ENCODE measurements at regions not wholly inside any gene's neighbourhood (a gene's known extent, or its start where the extent isn't known, plus 50 kb on each side); places are given as distances from the start of the nearest gene placed in this dataset.

- Histone ChIP-seq H3K23me2 (ENCODE audit: low read depth, low read length) (no peaks in the 10 kb centered on the region), H2BK15ac (ENCODE audit: low read length) (no peak overlapping the region), H3K9me3 (ENCODE audit: insufficient read depth in 2 of 2, low read depth in 1 of 2, low read length in 1 of 2) (no peaks in the 10 kb centered on the region), H2BK5ac (ENCODE audit: low read depth, low read length) (no peak overlapping the region), H3K18ac (ENCODE audit: extremely low read depth, low read length) (no peak overlapping the region), H3K79me1 (ENCODE audit: low read depth, low read length) (no peaks in the 10 kb centered on the region), H2BK12ac (ENCODE audit: low read depth, low read length) (no peak overlapping the region), H2BK20ac (ENCODE audit: low read length) (no peak overlapping the region), H2BK120ac (replicated peaks; ENCODE audit: low read depth, low read length) (no peak overlapping the region), H3K27me3 (replicated peaks in 1 of 4; ENCODE audit: control insufficient read depth in 3 of 4, extremely low read depth in 1 of 4, insufficient read depth in 3 of 4, low read length in 3 of 4) (no peaks in the 10 kb centered on the region), H3K14ac (ENCODE audit: insufficient read length) (no peak overlapping the region), H3K36me3 (ENCODE audit: control insufficient read depth in 2 of 4, insufficient read depth in 4 of 4, low read length in 3 of 4) (no peaks in the 10 kb centered on the region), H3K4me2 (ENCODE audit: insufficient read depth in 1 of 2, low read depth in 2 of 2, low read length in 2 of 2) (no peak overlapping the region), H3K4me3 (ENCODE audit: extremely low read depth in 1 of 4, insufficient read depth in 2 of 4, low read depth in 3 of 4, low read length in 4 of 4) (no peak overlapping the region), H4K8ac (ENCODE audit: extremely low read depth, insufficient read depth, low read length) (no peak overlapping the region), H4K20me1 (replicated peaks in 1 of 2; ENCODE audit: control insufficient read depth in 1 of 2, insufficient read depth in 2 of 2, low read length in 2 of 2) (no peaks in the 10 kb centered on the region), H2AFZ (ENCODE audit: low read length) (no peak overlapping the region), H2AK5ac (ENCODE audit: low read depth, low read length) (no peak overlapping the region), H3K79me2 (ENCODE audit: control insufficient read depth in 1 of 2, insufficient read depth in 2 of 2, low read length in 2 of 2) (no peaks in the 10 kb centered on the region), H3K4me1 (replicated peaks in 1 of 4; ENCODE audit: control insufficient read depth in 3 of 4, insufficient read depth in 4 of 4, low read length in 3 of 4) (no peaks in the 10 kb centered on the region), H3K56ac (replicated peaks; ENCODE audit: insufficient read length, low read depth, low read length) (no peak overlapping the region), H3K23ac (ENCODE audit: insufficient read length) (no peak overlapping the region), H4K5ac (ENCODE audit: insufficient read length, low read depth, low read length) (no peak overlapping the region), H4K91ac (replicated peaks; ENCODE audit: insufficient read length, low read length) (no peak overlapping the region), H3K9ac (replicated peaks in 1 of 4; ENCODE audit: extremely low read depth in 1 of 4, low read depth in 3 of 4, low read length in 3 of 4) (no peak overlapping the region), H3K27ac (ENCODE audit: low read depth, low read length) (no peak overlapping the region), H3K4ac (replicated peaks; ENCODE audit: insufficient read length, low read depth, low read length) (no peak overlapping the region)
- POLR2A ChIA-PET (ENCODE audit: partially characterized antibody) = interaction anchor here (0.7 kb wide), 1 partner anchor 21 kb away, joined by 3 read pairs; no protein-coding TSS in a partner anchor
- 83% methylated on average over 18 of the region's 18 CpGs; no CpG with 5 or more reads in 1 of the 2 experiments for WGBS, 2 experiments (ENCODE audit: extremely low coverage in 1 of 2, insufficient coverage in 1 of 2, insufficient read length in 1 of 2, insufficient replicate concordance in 2 of 2, low coverage in 1 of 2, low lambda C conversion rate in 2 of 2, missing lambda C conversion rate in 1 of 2)
- DNase-seq (ENCODE audit: low read depth in 1 of 2, low spot score in 2 of 2) (no peak), FAIRE-seq (no peak)
- no peak for TF ChIP-seq GABPA (IDR thresholded peaks at IDR 0.05; ENCODE audit: borderline replicate concordance, insufficient read depth, low read length)
- no peak for TF ChIP-seq RFX5 (IDR thresholded peaks at IDR 0.05; ENCODE audit: borderline replicate concordance, low read depth, low read length)
- TF ChIP-seq MAX (IDR thresholded peaks at IDR 0.05) = no peak
- no peak for TF ChIP-seq FOSL1 (IDR thresholded peaks at IDR 0.05; ENCODE audit: insufficient read depth, low read depth, low read length)
- TF ChIP-seq EZH2 (IDR thresholded peaks at IDR 0.05; ENCODE audit: low read depth, low read length, severe bottlenecking) = no peak
- no peak for TF ChIP-seq USF2 (IDR thresholded peaks at IDR 0.05; ENCODE audit: low read length)
- CTCF ChIA-PET (ENCODE audit: partially characterized antibody) = interaction anchor here (0.6 to 0.9 kb wide), 3 partner anchors 11 to 516 kb away, joined by 3 to 5 read pairs (median 3); no protein-coding TSS in a partner anchor
Measured at GRCh38 chr5:2801577-2802525, 50.4 kb upstream of the IRX2 start.
